Nephron progenitor cell (in vitro differentiated cells): ENCODE measurements at regions not wholly inside any gene's neighbourhood (a gene's known extent, or its start where the extent isn't known, plus 50 kb on each side); places are given as distances from the start of the nearest gene placed in this dataset.

Experiments used
- DNase-seq: peaks from one replicate; pipeline ENCODE4 v3.0.0; 2021
- H3K27ac Mint-ChIP-seq: 2 replicates; pipeline ENCODE4 v1.8.0; 2021; ENCODE audit warnings: mild to moderate bottlenecking, moderate library complexity, mixed read lengths
- H3K27me3 Mint-ChIP-seq: 2 replicates; pipeline ENCODE4 v1.8.0; 2021; ENCODE audit warnings: mild to moderate bottlenecking, low read depth, mixed read lengths; ENCODE audit not compliant: poor library complexity
- H3K36me3 Mint-ChIP-seq: 2 replicates; pipeline ENCODE4 v1.8.0; 2021; ENCODE audit warnings: low read depth, mixed read lengths
- H3K4me1 Mint-ChIP-seq: 2 replicates; pipeline ENCODE4 v1.8.0; 2021; ENCODE audit warnings: mixed read lengths
- H3K4me3 Mint-ChIP-seq: 2 replicates; pipeline ENCODE4 v1.8.0; 2021; ENCODE audit warnings: mild to moderate bottlenecking, moderate library complexity, mixed read lengths
- H3K9me3 Mint-ChIP-seq: 2 replicates; pipeline ENCODE4 v1.8.0; 2021; ENCODE audit warnings: mild to moderate bottlenecking, moderate library complexity, mixed read lengths
- CTCF ChIP-seq: fragments of 200-600 bp; sonication (generic); IDR thresholded peaks from 2 replicates; pipeline ENCODE4 v1.5.0; 2021; ENCODE audit warnings: antibody characterized with exemption

- Mint-ChIP-seq H3K4me1 (no peaks in the 10 kb centered on the region), H3K27me3 (no peaks in the 10 kb centered on the region), H3K27ac (no peak overlapping the region), H3K4me3 (no peak overlapping the region), H3K9me3 (no peaks in the 10 kb centered on the region), H3K36me3 (no peaks in the 10 kb centered on the region)
- no peak for TF ChIP-seq CTCF
- no peak for DNase-seq
Observed at GRCh38 chr4:44912980-44913379, 186.6 kb upstream of the GNPDA2 start.

- no peak overlapping the region for H3K27ac Mint-ChIP-seq
- no peaks in the 10 kb centered on the region for H3K36me3 Mint-ChIP-seq
- no peaks in the 10 kb centered on the region for H3K4me1 Mint-ChIP-seq
- H3K27me3 Mint-ChIP-seq: no peaks in the 10 kb centered on the region
- no peak for DNase-seq
- no peak overlapping the region for H3K4me3 Mint-ChIP-seq
- TF ChIP-seq CTCF: no peak
- no peaks in the 10 kb centered on the region for H3K9me3 Mint-ChIP-seq
Observed at GRCh38 chr4:44908565-44908964, 182.2 kb upstream of the GNPDA2 start.

- Mint-ChIP-seq H3K4me3 (no peak overlapping the region), H3K27me3 (no peaks in the 10 kb centered on the region), H3K4me1 (peaks cover 8% of the 10 kb centered on the region), H3K9me3 (no peaks in the 10 kb centered on the region), H3K36me3 (no peaks in the 10 kb centered on the region), H3K27ac (no peak overlapping the region)
- no peak for TF ChIP-seq CTCF
- no peak for DNase-seq
Observed at GRCh38 chr4:44872246-44872645, 145.9 kb upstream of the GNPDA2 start.

GRCh38 chr4:44871133-44871532, 144.8 kb upstream of the GNPDA2 start:
- Mint-ChIP-seq H3K27ac (no peak overlapping the region), H3K9me3 (no peaks in the 10 kb centered on the region), H3K27me3 (no peaks in the 10 kb centered on the region), H3K4me3 (no peak overlapping the region), H3K36me3 (no peaks in the 10 kb centered on the region), H3K4me1 (peaks cover 8% of the 10 kb centered on the region)
- TF ChIP-seq CTCF: no peak
- DNase-seq: no peak

- peaks cover 8% of the 10 kb centered on the region for H3K4me1 Mint-ChIP-seq
- H3K9me3 Mint-ChIP-seq: no peaks in the 10 kb centered on the region
- no peak for TF ChIP-seq CTCF
- no peaks in the 10 kb centered on the region for H3K36me3 Mint-ChIP-seq
- no peaks in the 10 kb centered on the region for H3K27me3 Mint-ChIP-seq
- no peak overlapping the region for H3K4me3 Mint-ChIP-seq
- no peak for DNase-seq
- H3K27ac Mint-ChIP-seq: no peak overlapping the region
Observed at GRCh38 chr4:44869985-44870384, 143.6 kb upstream of the GNPDA2 start.

- no peaks in the 10 kb centered on the region for H3K9me3 Mint-ChIP-seq
- TF ChIP-seq CTCF: no peak
- H3K27ac Mint-ChIP-seq: no peak overlapping the region
Observed at GRCh38 chr4:44869222-44869882, 143.0 kb upstream of the GNPDA2 start.

More at GRCh38 chr4:44869222-44869882, 143.0 kb upstream of the GNPDA2 start:
- Mint-ChIP-seq H3K4me1 (peaks cover 8% of the 10 kb centered on the region), H3K4me3 (no peak overlapping the region), H3K36me3 (no peaks in the 10 kb centered on the region), H3K27me3 (no peaks in the 10 kb centered on the region)
- no peak for DNase-seq
